H1 (cell line): ENCODE measurements at regions not wholly inside any gene's neighbourhood (a gene's known extent, or its start where the extent isn't known, plus 50 kb on each side); places are given as distances from the start of the nearest gene placed in this dataset.

Experiments
- CEBPB ChIP-seq: IDR thresholded peaks from 2 replicates; pipeline ENCODE4 v1.6.1; 2012; ENCODE audit warnings: low read depth, low read length
- CREB1 ChIP-seq: IDR thresholded peaks from 2 replicates; pipeline ENCODE4 v1.6.1; 2012; ENCODE audit warnings: inconsistent platforms
- EP300 ChIP-seq, 2 experiments: IDR thresholded peaks; 1 replicate in 1 of 2; 2 replicates in 1 of 2; pipeline ENCODE4 v1.6.1; 2011 to 2012; ENCODE audit warnings: low read depth in 2 of 2, low read length in 2 of 2, mild to moderate bottlenecking in 2 of 2, borderline replicate concordance in 1 of 2, inconsistent platforms in 1 of 2, moderate library complexity in 1 of 2
- EZH2 ChIP-seq: fragments of 200-600 bp; sonication (generic); IDR thresholded peaks from 2 replicates; pipeline ENCODE4 v1.7.1; 2012; ENCODE audit warnings: low read depth, mild to moderate bottlenecking, moderate library complexity, low read length, inconsistent platforms; ENCODE audit not compliant: severe bottlenecking
- GABPA ChIP-seq: IDR thresholded peaks from 2 replicates; pipeline ENCODE4 v1.6.1; 2011; ENCODE audit warnings: mild to moderate bottlenecking, low read length, moderate library complexity, borderline replicate concordance; ENCODE audit not compliant: insufficient read depth
- KDM5A ChIP-seq: fragments of 200-600 bp; IDR thresholded peaks from 2 replicates; pipeline ENCODE4 v1.7.1; 2012; ENCODE audit warnings: mild to moderate bottlenecking, low read length, inconsistent platforms, mixed read lengths
- POLR2A ChIP-seq, 2 experiments: IDR thresholded peaks; 1 replicate in 1 of 2; 2 replicates in 1 of 2; pipeline ENCODE4 v1.6.1; 2011; ENCODE audit warnings: low read depth in 2 of 2, low read length in 2 of 2, mild to moderate bottlenecking in 2 of 2; ENCODE audit errors: control extremely low read depth in 1 of 2
- POLR2AphosphoS5 ChIP-seq: IDR thresholded peaks from 2 replicates; pipeline ENCODE4 v1.6.1; 2011; ENCODE audit warnings: low read depth, low read length
- SP4 ChIP-seq: IDR thresholded peaks from 2 replicates; pipeline ENCODE4 v1.6.1; 2012; ENCODE audit warnings: low read length, inconsistent platforms
- SRF ChIP-seq: IDR thresholded peaks from 2 replicates; pipeline ENCODE4 v1.6.1; 2011; ENCODE audit warnings: mild to moderate bottlenecking, low read depth, low read length, moderate library complexity
- TCF12 ChIP-seq: IDR thresholded peaks from 2 replicates; pipeline ENCODE4 v1.6.1; 2011; ENCODE audit warnings: low read depth, mild to moderate bottlenecking, low read length
- TF ChIP-seq, protein P1 (sequence below), 3 experiments: IDR thresholded peaks; 1 replicate in 2 of 3; 2 replicates in 1 of 3; pipeline versions ENCODE4 v1.5.1 to v1.6.1; 2011; ENCODE audit warnings: low read length in 3 of 3, mild to moderate bottlenecking in 3 of 3, inconsistent platforms in 2 of 3, low read depth in 1 of 3, moderate library complexity in 1 of 3; ENCODE audit not compliant: insufficient read depth in 1 of 3; ENCODE audit errors: control extremely low read depth in 1 of 3
- TF ChIP-seq, protein P2 (sequence below): fragments of 300-600 bp; sonication (generic); IDR thresholded peaks from 2 replicates; pipeline ENCODE4 v1.7.1; 2012; ENCODE audit warnings: low read length, moderate library complexity, mild to moderate bottlenecking, inconsistent platforms; ENCODE audit not compliant: insufficient replicate concordance
- TF ChIP-seq, protein P3 (sequence below): IDR thresholded peaks from 2 replicates; pipeline ENCODE4 v1.6.1; 2012; ENCODE audit warnings: inconsistent platforms

DNA sequence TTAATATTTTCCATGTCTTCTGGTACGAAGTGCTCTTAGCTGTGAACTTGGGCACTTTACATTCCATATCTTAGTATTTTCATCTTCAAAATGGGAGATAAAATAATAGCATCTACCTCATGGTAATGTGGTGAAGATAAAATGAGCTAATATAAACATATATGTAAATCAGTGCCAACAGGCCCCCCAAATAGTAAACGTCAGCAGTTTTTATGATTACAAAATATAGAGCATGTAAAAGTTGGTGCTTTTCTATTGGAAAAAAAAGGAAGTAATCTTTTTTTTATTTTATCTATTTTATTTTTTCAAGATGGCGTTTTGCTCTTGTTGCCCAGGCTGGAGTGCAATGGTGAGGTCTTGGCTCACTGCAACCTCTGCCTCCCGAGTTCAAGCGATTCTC, 291.1 kb upstream of the PRDM9 start:
- TF ChIP-seq CREB1 (no peak), TCF12 (no peak), SP4 (no peak), EP300 (IDR thresholded peaks at IDR 0.05; ENCODE audit: borderline replicate concordance in 1 of 2, low read depth in 2 of 2, low read length in 2 of 2) (no peak), GABPA (no peak), POLR2A (IDR thresholded peaks at IDR 0.05; ENCODE audit: control extremely low read depth in 1 of 2, low read depth in 2 of 2, low read length in 2 of 2) (no peak), SRF (no peak), EZH2 (no peak), CEBPB (no peak), POLR2AphosphoS5 (no peak), KDM5A (no peak)
- TF ChIP-seq, protein P1, sequence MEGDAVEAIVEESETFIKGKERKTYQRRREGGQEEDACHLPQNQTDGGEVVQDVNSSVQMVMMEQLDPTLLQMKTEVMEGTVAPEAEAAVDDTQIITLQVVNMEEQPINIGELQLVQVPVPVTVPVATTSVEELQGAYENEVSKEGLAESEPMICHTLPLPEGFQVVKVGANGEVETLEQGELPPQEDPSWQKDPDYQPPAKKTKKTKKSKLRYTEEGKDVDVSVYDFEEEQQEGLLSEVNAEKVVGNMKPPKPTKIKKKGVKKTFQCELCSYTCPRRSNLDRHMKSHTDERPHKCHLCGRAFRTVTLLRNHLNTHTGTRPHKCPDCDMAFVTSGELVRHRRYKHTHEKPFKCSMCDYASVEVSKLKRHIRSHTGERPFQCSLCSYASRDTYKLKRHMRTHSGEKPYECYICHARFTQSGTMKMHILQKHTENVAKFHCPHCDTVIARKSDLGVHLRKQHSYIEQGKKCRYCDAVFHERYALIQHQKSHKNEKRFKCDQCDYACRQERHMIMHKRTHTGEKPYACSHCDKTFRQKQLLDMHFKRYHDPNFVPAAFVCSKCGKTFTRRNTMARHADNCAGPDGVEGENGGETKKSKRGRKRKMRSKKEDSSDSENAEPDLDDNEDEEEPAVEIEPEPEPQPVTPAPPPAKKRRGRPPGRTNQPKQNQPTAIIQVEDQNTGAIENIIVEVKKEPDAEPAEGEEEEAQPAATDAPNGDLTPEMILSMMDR (IDR thresholded peaks at IDR 0.05; ENCODE audit: control extremely low read depth in 1 of 3, insufficient read depth in 1 of 3, low read depth in 1 of 3, low read length in 3 of 3): no peak
- TF ChIP-seq, protein P2, sequence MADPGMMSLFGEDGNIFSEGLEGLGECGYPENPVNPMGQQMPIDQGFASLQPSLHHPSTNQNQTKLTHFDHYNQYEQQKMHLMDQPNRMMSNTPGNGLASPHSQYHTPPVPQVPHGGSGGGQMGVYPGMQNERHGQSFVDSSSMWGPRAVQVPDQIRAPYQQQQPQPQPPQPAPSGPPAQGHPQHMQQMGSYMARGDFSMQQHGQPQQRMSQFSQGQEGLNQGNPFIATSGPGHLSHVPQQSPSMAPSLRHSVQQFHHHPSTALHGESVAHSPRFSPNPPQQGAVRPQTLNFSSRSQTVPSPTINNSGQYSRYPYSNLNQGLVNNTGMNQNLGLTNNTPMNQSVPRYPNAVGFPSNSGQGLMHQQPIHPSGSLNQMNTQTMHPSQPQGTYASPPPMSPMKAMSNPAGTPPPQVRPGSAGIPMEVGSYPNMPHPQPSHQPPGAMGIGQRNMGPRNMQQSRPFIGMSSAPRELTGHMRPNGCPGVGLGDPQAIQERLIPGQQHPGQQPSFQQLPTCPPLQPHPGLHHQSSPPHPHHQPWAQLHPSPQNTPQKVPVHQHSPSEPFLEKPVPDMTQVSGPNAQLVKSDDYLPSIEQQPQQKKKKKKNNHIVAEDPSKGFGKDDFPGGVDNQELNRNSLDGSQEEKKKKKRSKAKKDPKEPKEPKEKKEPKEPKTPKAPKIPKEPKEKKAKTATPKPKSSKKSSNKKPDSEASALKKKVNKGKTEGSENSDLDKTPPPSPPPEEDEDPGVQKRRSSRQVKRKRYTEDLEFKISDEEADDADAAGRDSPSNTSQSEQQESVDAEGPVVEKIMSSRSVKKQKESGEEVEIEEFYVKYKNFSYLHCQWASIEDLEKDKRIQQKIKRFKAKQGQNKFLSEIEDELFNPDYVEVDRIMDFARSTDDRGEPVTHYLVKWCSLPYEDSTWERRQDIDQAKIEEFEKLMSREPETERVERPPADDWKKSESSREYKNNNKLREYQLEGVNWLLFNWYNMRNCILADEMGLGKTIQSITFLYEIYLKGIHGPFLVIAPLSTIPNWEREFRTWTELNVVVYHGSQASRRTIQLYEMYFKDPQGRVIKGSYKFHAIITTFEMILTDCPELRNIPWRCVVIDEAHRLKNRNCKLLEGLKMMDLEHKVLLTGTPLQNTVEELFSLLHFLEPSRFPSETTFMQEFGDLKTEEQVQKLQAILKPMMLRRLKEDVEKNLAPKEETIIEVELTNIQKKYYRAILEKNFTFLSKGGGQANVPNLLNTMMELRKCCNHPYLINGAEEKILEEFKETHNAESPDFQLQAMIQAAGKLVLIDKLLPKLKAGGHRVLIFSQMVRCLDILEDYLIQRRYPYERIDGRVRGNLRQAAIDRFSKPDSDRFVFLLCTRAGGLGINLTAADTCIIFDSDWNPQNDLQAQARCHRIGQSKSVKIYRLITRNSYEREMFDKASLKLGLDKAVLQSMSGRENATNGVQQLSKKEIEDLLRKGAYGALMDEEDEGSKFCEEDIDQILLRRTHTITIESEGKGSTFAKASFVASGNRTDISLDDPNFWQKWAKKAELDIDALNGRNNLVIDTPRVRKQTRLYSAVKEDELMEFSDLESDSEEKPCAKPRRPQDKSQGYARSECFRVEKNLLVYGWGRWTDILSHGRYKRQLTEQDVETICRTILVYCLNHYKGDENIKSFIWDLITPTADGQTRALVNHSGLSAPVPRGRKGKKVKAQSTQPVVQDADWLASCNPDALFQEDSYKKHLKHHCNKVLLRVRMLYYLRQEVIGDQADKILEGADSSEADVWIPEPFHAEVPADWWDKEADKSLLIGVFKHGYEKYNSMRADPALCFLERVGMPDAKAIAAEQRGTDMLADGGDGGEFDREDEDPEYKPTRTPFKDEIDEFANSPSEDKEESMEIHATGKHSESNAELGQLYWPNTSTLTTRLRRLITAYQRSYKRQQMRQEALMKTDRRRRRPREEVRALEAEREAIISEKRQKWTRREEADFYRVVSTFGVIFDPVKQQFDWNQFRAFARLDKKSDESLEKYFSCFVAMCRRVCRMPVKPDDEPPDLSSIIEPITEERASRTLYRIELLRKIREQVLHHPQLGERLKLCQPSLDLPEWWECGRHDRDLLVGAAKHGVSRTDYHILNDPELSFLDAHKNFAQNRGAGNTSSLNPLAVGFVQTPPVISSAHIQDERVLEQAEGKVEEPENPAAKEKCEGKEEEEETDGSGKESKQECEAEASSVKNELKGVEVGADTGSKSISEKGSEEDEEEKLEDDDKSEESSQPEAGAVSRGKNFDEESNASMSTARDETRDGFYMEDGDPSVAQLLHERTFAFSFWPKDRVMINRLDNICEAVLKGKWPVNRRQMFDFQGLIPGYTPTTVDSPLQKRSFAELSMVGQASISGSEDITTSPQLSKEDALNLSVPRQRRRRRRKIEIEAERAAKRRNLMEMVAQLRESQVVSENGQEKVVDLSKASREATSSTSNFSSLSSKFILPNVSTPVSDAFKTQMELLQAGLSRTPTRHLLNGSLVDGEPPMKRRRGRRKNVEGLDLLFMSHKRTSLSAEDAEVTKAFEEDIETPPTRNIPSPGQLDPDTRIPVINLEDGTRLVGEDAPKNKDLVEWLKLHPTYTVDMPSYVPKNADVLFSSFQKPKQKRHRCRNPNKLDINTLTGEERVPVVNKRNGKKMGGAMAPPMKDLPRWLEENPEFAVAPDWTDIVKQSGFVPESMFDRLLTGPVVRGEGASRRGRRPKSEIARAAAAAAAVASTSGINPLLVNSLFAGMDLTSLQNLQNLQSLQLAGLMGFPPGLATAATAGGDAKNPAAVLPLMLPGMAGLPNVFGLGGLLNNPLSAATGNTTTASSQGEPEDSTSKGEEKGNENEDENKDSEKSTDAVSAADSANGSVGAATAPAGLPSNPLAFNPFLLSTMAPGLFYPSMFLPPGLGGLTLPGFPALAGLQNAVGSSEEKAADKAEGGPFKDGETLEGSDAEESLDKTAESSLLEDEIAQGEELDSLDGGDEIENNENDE: no peak
- TF ChIP-seq, protein P3, sequence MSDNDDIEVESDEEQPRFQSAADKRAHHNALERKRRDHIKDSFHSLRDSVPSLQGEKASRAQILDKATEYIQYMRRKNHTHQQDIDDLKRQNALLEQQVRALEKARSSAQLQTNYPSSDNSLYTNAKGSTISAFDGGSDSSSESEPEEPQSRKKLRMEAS: no peak
